NCI-H2107 treated with DMSO at 0.1 percent for 48 hours (cell line): ENCODE measurements at regions not wholly inside any gene's neighbourhood (a gene's known extent, or its start where the extent isn't known, plus 50 kb on each side); places are given as distances from the start of the nearest gene placed in this dataset.

Source experiments
- DNase-seq: peaks from one replicate; lab custom pipeline; 2025; ENCODE audit not compliant: unreplicated experiment; lab: John Stamatoyannopoulos, UW

- DNase-seq: no peak
These were observed 116.4 kb downstream of the ZNF280B start for GRCh38 chr22:22392131-22392530.

- no peak for DNase-seq
These were observed 114.0 kb downstream of the ZNF280B start for GRCh38 chr22:22394591-22394990.

- no peak for DNase-seq
These were observed 113.3 kb downstream of the ZNF280B start for GRCh38 chr22:22395245-22395644.

- no peak for DNase-seq
These were observed 111.7 kb downstream of the ZNF280B start for GRCh38 chr22:22396741-22397291.

- DNase-seq: no peak
These were observed 111.2 kb downstream of the ZNF280B start for GRCh38 chr22:22397292-22397870.

GRCh38 chr22:22397875-22398524 lies 110.5 kb downstream of the ZNF280B start:
- no peak for DNase-seq

- DNase-seq: no peak
These were observed 109.8 kb downstream of the ZNF280B start for GRCh38 chr22:22398530-22399327.

GRCh38 chr22:22400099-22400498 lies 108.4 kb downstream of the ZNF280B start:
- no peak for DNase-seq

- no peak for DNase-seq
These were observed 107.6 kb downstream of the ZNF280B start for GRCh38 chr22:22400964-22401363.

GRCh38 chr22:22401381-22401780 lies 107.2 kb downstream of the ZNF280B start:
- DNase-seq: no peak

GRCh38 chr22:22403306-22403705 lies 105.2 kb downstream of the ZNF280B start:
- DNase-seq: no peak

- no peak for DNase-seq
These were observed 104.8 kb downstream of the ZNF280B start for GRCh38 chr22:22403771-22404170.

GRCh38 chr22:22404598-22405284 lies 103.8 kb downstream of the ZNF280B start:
- no peak for DNase-seq

GRCh38 chr22:22406445-22407027 lies 102.0 kb downstream of the ZNF280B start:
- no peak for DNase-seq

GRCh38 chr22:22407061-22407460 lies 101.5 kb downstream of the ZNF280B start:
- DNase-seq: no peak

GRCh38 chr22:22408269-22408668 lies 100.3 kb downstream of the ZNF280B start:
- DNase-seq: no peak

- no peak for DNase-seq
These were observed 99.5 kb downstream of the ZNF280B start for GRCh38 chr22:22408731-22409696.

GRCh38 chr22:22410121-22410520 lies 98.4 kb downstream of the ZNF280B start:
- peak; percentile 18 for DNase-seq

GRCh38 chr22:22410677-22411076 lies 97.9 kb downstream of the ZNF280B start:
- DNase-seq: no peak

- DNase-seq: no peak
These were observed 94.3 kb downstream of the ZNF280B start for GRCh38 chr22:22414266-22414665.
